MM.1S (cell line): ENCODE measurements at regions not wholly inside any gene's neighbourhood (a gene's known extent, or its start where the extent isn't known, plus 50 kb on each side); places are given as distances from the start of the nearest gene placed in this dataset.

Source experiments
- DNase-seq: peaks from one replicate; pipeline ENCODE4 v3.0.0-alpha.2; 2015
- H2AFZ ChIP-seq: fragments of 300-600 bp; sonication (generic); 2 replicates; pipeline ENCODE4 v1.6.0; 2016; ENCODE audit warnings: antibody characterized with exemption, low read length
- H3F3A ChIP-seq: fragments of 300-600 bp; sonication (generic); 2 replicates; pipeline ENCODE4 v1.6.1; 2016; ENCODE audit warnings: mild to moderate bottlenecking, antibody characterized with exemption, low read length, moderate library complexity, mixed read lengths; ENCODE audit not compliant: insufficient read depth
- H3K27ac ChIP-seq: fragments of 300-600 bp; sonication (generic); 2 replicates; pipeline ENCODE4 v1.5.1; 2016; ENCODE audit warnings: mild to moderate bottlenecking, low read length
- H3K27me3 ChIP-seq: fragments of 300-600 bp; sonication (generic); replicated peaks from 2 replicates; pipeline ENCODE4 v1.6.0; 2016; ENCODE audit warnings: low read length; ENCODE audit not compliant: insufficient read depth
- H3K36me3 ChIP-seq: fragments of 300-600 bp; sonication (generic); replicated peaks from 2 replicates; pipeline ENCODE4 v1.6.1; 2016; ENCODE audit warnings: mild to moderate bottlenecking, low read length, mixed read lengths; ENCODE audit not compliant: insufficient read depth
- H3K4me1 ChIP-seq: fragments of 300-600 bp; sonication (generic); 2 replicates; pipeline ENCODE4 v1.6.1; 2016; ENCODE audit warnings: low read length, mixed read lengths
- H3K4me2 ChIP-seq: fragments of 300-600 bp; sonication (generic); 2 replicates; pipeline ENCODE4 v1.6.0; 2016; ENCODE audit warnings: low read depth, low read length
- H3K4me3 ChIP-seq: fragments of 300-600 bp; sonication (generic); 2 replicates; pipeline ENCODE4 v1.5.1; 2016; ENCODE audit warnings: low read length, mixed read lengths
- H3K79me2 ChIP-seq: fragments of 300-600 bp; sonication (generic); 2 replicates; pipeline ENCODE4 v1.6.1; 2016; ENCODE audit warnings: mixed run types, low read length, mixed read lengths
- H3K9ac ChIP-seq: fragments of 300-600 bp; sonication (generic); 2 replicates; pipeline ENCODE4 v1.6.1; 2016; ENCODE audit warnings: low read length, mixed read lengths
- H3K9me2 ChIP-seq: fragments of 300-600 bp; sonication (generic); replicated peaks from 2 replicates; pipeline ENCODE4 v1.6.1; 2016; ENCODE audit warnings: mild to moderate bottlenecking, low read length, mixed read lengths; ENCODE audit not compliant: insufficient read depth
- H3K9me3 ChIP-seq: fragments of 300-600 bp; sonication (generic); replicated peaks from 2 replicates; pipeline ENCODE4 v1.6.1; 2016; ENCODE audit warnings: mild to moderate bottlenecking, low read length, mixed read lengths; ENCODE audit not compliant: insufficient read depth
- H4K20me1 ChIP-seq: fragments of 300-600 bp; sonication (generic); 2 replicates; pipeline ENCODE4 v1.6.1; 2016; ENCODE audit warnings: mild to moderate bottlenecking, low read length, moderate library complexity, mixed read lengths; ENCODE audit not compliant: insufficient read depth
- EZH2 ChIP-seq: fragments of 300-600 bp; sonication (generic); optimal IDR thresholded peaks from 2 replicates; pipeline ENCODE3; 2017; ENCODE audit warnings: low read depth, mild to moderate bottlenecking, antibody characterized with exemption, low read length, mixed read lengths
- EZH2phosphoT487 ChIP-seq: fragments of 300-600 bp; sonication (generic); IDR thresholded peaks from 2 replicates; pipeline ENCODE4 v1.6.1; 2018; ENCODE audit warnings: antibody characterized with exemption, low read length
- TF ChIP-seq, protein P1 (sequence below): fragments of 300-600 bp; sonication (generic); IDR thresholded peaks from 2 replicates; pipeline ENCODE4 v1.5.1; 2016; ENCODE audit warnings: antibody characterized with exemption, low read length, mixed read lengths

DNA sequence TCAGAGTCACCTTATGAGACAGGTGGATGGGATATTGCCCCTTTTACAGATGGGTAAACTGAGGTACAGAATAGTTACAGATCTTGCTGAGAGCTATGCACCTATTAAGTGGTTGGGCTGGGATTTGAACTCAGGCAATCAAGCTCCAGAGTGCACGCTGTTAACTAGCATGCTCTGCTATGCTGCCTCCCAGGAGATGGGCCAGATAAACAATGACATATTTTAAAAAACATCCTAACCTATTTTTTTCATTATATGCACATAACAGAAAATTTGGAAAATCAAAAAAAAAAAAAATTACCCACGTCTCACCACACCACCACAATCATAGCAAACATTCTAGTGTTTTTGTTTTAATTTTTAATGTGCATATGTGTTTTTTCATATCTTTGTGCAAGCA lies 123.4 kb upstream of the STC2 start:
- Histone ChIP-seq H2AFZ (no peak overlapping the region), H3K4me1 (no peaks in the 10 kb centered on the region), H3K9ac (no peak overlapping the region)

DNA sequence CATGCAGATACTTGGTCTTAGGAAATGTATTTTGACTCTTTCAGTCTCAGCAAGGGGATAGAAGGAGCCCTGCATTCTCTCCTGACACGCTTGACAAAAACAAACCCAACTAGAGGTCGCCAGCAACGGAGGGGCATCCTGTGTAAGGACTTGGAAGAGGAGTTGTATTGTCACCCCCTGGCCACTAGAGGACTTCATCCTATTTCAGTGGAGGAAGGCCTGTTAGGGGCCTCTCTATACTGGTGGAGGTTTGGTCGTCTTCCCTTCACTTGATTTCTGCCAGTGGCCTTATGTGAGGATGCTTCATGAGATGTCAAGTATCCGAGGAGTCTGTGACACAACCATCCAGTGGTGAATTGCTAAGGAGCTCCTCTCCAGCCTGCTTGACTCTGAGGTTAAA lies 122.8 kb upstream of the STC2 start:
- no peaks in the 10 kb centered on the region for H3K27me3 ChIP-seq
- H3K9me3 ChIP-seq = no peaks in the 10 kb centered on the region
- H2AFZ ChIP-seq = no peak overlapping the region
- H3K27ac ChIP-seq = no peak overlapping the region
- no peaks in the 10 kb centered on the region for H3K4me1 ChIP-seq
- no peak overlapping the region for H3K4me3 ChIP-seq
- DNase-seq = no peak
- no peaks in the 10 kb centered on the region for H3K36me3 ChIP-seq
- no peak for TF ChIP-seq EZH2phosphoT487
- TF ChIP-seq, protein P1, sequence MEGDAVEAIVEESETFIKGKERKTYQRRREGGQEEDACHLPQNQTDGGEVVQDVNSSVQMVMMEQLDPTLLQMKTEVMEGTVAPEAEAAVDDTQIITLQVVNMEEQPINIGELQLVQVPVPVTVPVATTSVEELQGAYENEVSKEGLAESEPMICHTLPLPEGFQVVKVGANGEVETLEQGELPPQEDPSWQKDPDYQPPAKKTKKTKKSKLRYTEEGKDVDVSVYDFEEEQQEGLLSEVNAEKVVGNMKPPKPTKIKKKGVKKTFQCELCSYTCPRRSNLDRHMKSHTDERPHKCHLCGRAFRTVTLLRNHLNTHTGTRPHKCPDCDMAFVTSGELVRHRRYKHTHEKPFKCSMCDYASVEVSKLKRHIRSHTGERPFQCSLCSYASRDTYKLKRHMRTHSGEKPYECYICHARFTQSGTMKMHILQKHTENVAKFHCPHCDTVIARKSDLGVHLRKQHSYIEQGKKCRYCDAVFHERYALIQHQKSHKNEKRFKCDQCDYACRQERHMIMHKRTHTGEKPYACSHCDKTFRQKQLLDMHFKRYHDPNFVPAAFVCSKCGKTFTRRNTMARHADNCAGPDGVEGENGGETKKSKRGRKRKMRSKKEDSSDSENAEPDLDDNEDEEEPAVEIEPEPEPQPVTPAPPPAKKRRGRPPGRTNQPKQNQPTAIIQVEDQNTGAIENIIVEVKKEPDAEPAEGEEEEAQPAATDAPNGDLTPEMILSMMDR = peak; percentile 55
- TF ChIP-seq EZH2 = no peak
- H3K4me2 ChIP-seq = no peak overlapping the region
- H3F3A ChIP-seq = no peaks in the 10 kb centered on the region
- H3K9me2 ChIP-seq = no peaks in the 10 kb centered on the region
- H3K79me2 ChIP-seq = no peaks in the 10 kb centered on the region
- no peaks in the 10 kb centered on the region for H4K20me1 ChIP-seq
- H3K9ac ChIP-seq = no peak overlapping the region

More for the DNA sequence above, 123.4 kb upstream of the STC2 start:
- Histone ChIP-seq H3K27ac (no peak overlapping the region), H3K4me3 (no peak overlapping the region), H4K20me1 (no peaks in the 10 kb centered on the region), H3K9me3 (no peaks in the 10 kb centered on the region), H3K36me3 (no peaks in the 10 kb centered on the region), H3F3A (no peaks in the 10 kb centered on the region), H3K79me2 (no peaks in the 10 kb centered on the region), H3K9me2 (no peaks in the 10 kb centered on the region), H3K4me2 (no peak overlapping the region), H3K27me3 (no peaks in the 10 kb centered on the region)
- TF ChIP-seq EZH2phosphoT487 (no peak), EZH2 (no peak)
- TF ChIP-seq, protein P1 = no peak
- DNase-seq = no peak

DNA sequence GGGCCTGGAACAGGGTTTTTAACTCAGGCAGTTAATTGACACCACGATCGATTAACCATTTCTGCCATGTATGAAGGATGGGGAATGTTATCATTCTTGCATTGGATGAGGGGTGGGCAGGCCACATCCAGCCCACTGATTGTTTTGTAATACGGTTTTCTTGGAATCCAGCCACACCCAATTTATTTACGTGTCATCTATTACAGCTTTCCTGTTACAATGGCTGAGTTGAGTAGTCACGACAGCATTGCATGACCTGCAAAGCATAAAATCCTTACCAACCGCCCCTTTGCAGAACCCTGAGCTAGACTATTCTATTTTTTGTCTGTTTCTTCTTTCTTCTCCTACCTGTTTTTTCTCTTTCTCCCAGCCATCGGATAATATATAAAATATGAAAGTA lies 122.0 kb upstream of the STC2 start:
- Histone ChIP-seq H3K79me2 (no peaks in the 10 kb centered on the region), H3K9me3 (no peaks in the 10 kb centered on the region), H4K20me1 (no peaks in the 10 kb centered on the region), H3K9ac (no peak overlapping the region), H3F3A (no peaks in the 10 kb centered on the region), H3K27ac (no peak overlapping the region), H2AFZ (no peak overlapping the region), H3K4me1 (no peaks in the 10 kb centered on the region), H3K4me3 (no peak overlapping the region), H3K4me2 (no peak overlapping the region), H3K36me3 (no peaks in the 10 kb centered on the region), H3K27me3 (no peaks in the 10 kb centered on the region), H3K9me2 (no peaks in the 10 kb centered on the region)
- TF ChIP-seq EZH2 (no peak), EZH2phosphoT487 (no peak)
- TF ChIP-seq, protein P1 = no peak
- DNase-seq = no peak
